ENCODE measurements at regions not wholly inside any gene's neighbourhood (a gene's known extent, or its start where the extent isn't known, plus 50 kb on each side); places are given as distances from the start of the nearest gene placed in this dataset.

DNA sequence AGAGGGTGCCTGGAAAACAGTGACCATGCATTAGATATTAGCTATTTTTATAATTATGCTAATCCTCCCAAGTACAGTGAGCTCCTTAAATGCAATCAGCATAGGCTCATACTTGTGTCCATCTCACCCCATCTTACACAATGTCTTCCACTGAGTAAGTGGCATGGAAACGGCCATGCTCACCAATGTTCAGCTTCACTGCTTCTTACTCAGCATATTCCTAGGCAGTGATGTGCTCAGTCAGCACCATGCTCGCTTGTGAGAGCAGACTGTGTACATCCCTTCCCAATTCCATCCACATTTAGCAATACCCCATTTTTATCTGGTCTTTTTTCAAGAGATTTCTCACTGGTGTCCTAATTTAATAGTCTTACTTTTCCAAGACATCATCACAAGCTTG is 454.8 kb upstream of the SOX9 start:
- no peak for DNase-seq (ENCODE audit: low read depth in 2 of 2)

DNA sequence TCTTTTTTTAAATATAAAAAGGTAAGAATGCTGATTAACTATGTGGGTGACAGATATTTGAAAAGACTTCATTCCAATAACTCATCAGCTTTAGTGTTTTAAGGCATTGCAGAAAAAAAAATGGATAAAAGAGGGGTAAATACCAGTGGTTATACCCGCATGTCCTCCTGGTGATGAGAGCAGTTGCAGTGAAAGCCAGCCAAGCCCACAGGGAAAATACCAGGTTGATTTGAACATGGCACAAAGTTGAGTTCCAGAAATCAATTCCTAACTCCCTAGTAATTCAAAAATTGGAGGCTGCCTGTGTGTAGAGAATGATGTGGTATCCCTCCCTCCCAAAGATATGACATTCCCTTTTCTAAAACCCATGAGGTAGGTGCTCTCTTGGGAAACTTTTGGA is 453.2 kb upstream of the SOX9 start:
- DNase-seq (ENCODE audit: low read depth in 2 of 2) = no peak

DNA sequence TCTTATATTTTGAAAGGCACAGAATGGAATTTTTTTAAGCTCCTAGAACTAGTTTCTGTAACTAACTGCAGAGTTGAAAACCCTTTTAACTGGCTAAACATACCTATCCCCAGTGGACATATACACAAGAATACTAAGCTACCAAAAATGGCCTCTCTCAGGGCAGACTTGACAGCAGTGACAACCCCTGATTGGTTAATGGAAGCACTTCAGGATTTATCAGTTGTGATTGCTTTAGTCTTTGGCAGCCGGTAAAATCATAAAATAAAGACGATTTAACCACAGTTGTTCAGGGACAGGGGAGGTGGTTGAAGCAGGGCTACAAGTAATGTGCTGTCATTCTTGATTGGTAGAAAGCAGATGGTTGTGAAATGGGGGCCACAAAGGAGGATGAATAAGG is 452.0 kb upstream of the SOX9 start:
- DNase-seq (ENCODE audit: low read depth in 2 of 2) = no peak

DNA sequence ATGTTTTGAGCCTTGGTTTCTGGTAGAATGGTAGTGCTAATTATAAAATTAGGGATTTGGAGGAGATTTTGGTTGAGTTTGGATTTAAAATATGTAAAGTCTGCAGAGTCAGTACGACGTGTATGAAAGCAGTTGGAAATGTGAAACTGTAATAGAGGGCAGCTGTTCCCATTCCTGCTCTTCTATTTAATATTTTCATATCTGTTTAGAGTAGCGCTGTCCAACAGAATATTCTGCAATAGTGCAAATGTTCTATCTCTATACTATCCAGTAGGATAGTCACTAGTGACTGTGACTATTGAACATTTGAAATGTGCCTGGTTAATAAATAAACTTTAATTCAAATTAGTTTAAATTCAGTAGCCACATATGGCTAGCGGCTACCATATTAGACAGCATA is 443.4 kb upstream of the SOX9 start:
- DNase-seq (ENCODE audit: low read depth in 2 of 2) = no peak

DNA sequence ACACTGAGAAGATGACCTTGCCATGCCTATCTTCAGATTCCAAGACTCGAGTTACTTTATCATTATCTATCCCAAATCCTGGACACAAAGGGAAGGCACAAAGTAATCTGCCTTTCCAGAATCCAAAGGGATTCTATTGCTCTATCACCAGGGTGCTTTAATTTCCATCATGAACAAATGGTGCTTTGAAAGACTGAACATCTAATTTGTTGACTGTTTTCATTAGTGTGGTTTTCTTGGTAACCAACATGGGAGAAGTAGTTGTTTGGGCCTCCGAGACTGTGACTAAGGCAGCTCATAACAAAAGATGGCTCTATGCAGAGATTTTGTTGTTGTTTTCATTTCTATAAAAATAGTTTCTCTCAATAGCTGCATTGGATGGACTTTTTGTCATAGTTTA is 441.0 kb upstream of the SOX9 start:
- no peak for DNase-seq (ENCODE audit: low read depth in 2 of 2)

DNA sequence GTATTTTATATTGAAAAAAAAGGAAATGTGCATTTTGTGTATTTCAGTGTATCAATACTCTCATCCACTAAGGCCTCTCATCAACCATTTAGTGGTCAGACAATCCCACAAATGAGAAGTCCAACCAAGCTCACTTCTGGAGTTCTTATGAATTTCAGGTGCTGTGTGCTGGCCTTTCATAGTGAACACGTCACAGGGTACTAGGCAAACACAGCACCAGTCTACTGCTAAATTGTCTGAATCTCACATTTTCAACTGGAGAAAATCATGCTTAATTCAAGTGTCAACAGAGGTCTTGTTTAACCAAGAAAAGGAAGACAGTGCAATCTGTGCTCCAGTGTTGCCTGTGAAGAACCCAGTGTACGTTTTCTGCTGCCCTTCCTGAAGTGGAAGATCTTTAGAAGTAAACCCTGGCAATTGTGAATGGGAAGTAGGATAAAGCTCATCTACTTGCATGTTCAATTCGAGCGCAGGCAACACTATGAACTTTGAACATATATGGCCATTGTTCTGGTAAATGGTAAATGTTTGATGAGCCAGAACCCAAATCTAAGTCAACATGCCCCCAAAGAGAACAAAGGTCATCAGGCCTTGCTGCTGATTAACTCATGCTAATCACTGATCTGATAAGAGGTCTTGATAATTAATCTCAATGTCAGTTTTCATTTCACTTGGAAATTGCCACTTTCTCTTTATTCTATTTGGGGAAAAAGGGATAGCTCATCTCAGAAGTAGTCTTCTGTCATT is 439.2 kb upstream of the SOX9 start:
- DNase-seq (ENCODE audit: low read depth in 2 of 2) = no peak

DNA sequence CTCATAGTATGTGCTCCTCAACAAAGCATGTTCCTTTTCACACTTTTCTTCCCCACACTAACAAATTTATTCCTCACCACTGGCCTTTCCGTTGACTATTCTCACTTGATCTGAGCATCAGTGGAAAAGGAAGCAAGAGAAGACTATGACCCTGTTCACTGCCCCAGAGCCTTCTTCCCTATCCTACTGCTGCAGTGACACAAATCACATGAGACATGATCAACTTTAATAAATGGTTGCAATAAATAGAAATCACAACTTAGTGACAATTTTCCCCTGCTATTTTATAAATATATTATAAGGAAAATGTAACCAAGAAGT is 438.7 kb upstream of the SOX9 start:
- no peak for DNase-seq (ENCODE audit: low read depth in 2 of 2)

DNA sequence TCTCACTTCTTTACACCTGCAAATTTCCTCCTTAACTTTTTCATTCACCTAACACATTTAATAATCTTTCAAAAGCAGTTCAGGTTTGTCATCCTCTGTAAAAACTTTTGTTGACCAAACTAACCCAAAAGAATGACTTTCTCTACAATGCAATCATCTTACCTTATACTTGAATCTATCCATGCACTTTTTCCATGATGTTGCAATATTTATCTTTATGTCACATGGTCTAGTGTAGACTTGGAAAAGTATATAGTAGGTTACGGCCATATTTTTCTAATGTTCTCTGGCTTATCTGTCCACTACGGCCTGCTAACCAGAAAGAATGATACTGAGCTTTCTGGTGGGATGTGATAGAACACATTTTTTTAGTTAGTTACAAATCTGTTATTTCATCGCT is 431.0 kb upstream of the SOX9 start:
- DNase-seq (ENCODE audit: low read depth in 2 of 2) = no peak

DNA sequence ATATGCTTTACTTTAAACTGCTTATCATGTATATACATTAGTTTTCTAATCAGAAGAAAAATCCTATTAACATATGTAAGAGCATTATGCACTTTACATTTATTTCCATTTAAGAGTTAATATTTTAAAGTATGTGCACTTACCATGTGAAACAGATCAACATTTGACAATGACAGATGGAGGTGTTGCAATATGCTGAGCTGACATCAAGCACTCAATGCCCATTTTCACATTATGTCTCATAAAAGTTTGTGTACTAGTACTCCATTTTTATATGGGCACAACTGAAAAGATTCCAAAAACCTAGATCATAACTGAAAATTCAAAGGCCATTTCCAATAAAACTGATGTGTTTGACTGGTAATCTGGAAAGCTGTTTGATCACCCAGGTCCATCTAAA is 420.9 kb upstream of the SOX9 start:
- no peak for DNase-seq (ENCODE audit: low read depth in 2 of 2)

DNA sequence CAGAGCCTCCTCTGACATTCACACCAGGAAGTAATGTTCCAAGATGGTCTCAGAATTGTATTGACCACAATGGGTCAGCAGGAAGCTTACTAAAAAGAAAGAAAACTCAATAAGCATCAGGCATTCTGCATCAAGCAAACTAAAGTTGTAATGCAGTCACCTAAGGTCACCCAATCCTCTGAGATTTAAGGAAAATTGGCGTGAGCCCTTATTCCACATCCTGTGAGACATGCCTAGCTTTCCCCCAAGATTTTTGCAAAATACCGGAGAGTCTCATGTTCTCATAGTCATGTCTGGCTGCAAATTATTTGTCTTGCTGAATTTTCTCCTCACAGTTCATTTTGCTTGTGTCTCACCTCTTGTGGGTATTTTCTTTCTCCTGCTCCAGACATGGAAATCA is 417.1 kb upstream of the SOX9 start:
- DNase-seq (ENCODE audit: low read depth in 2 of 2) = no peak

DNA sequence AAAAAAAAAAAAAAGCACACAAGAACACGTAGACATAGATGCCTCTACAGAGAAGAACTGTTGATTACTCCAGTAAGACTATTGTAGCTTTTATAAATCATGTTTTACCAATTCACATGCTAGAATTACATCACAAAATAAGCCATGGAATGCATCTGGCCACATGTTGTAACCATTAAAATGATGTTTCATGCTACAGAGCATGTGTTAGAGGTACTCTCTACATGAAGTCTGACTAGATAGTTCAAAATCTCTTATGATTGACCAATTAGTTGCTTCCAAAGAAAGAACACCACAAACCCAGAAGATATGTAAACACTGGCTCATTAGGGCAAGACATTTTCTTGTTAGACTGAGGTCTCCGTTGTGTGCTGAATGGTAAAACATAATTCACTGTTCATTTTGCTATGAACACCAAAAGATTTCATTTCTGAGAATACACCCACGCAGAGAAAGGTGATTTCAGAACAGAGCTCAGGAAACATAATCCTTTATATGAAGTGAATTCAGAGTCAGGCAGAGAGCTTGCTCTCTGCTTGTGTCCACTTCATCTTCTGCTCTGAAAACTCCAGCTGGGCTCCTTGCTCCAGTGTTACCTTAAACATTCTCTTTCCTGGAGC is 411.4 kb upstream of the SOX9 start:
- DNase-seq (ENCODE audit: low read depth in 2 of 2) = no peak

DNA sequence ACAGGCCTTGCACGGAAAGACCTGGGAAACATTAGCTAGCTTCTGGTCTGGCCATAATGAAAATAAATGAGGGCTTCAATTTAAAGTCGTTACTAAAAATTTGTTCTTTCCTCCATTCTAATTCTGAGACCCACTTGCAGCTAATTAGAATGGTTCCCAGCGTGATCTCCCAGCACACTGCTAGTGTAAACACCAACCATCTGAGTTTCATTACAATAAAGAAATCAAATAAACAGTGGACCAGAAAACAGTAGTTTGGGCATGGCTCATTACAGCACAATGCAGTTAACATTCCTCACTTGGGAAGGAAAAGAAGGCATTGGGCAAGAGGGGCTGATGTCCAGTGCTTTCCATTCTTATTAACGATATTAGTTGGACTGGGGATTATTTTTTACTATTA is 410.9 kb upstream of the SOX9 start:
- no peak for DNase-seq (ENCODE audit: low read depth in 2 of 2)

DNA sequence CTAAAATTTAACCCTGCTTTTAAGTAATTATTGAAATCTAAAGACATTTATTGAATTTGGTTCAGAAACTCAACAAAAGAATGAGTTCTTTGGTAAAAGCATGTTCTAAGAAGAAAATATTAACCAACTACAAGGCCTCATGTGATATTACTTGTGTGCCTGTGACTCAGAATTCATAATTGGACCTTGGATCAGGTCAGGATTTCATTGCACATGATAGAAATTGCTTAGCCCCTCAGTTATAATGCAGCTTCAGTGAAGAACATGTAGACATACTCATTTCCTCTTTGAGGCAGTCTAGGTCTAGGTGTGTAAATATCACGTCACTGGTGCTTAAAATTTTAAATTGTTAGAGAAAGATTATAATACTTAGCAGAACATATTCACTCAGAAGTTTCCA is 410.0 kb upstream of the SOX9 start:
- no peak for DNase-seq (ENCODE audit: low read depth in 2 of 2)

DNA sequence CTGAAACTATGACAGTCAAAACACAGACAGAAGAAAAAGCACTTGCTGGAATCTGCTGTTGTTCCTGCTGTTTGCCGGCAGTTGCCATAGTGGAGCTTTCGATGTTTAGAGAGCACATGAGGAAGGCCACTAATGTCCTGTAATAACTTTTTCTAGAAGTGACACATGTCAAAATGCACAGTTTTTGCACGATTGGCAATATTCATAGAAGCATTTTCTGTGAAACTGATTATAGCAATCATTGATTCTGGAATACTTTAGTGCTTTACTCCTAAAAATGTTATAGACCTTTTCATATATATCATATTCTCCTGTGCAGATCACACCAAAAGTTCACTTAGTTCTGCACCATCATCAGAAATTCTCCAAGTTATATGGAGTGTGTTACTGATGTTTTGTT is 407.0 kb upstream of the SOX9 start:
- no peak for DNase-seq (ENCODE audit: low read depth in 2 of 2)

DNA sequence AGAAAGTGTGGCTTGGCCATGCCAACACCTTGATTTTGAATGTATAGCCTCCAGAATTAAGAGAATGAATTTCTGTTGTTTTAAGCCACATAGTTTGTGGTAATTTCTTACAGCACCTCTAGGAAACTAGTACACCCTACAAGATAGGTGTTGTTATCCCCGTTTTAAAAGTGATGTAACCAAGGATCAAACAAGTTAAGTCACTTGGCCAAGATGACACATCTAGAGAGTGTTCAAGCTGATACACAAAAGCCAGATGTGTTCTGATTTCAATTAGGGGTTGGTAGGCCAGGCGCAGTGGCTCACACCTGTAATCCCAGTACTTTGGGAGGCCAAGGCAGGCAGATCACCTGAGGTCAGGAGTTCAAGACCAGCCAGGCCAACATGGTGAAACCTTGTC is 396.5 kb upstream of the SOX9 start:
- DNase-seq (ENCODE audit: low read depth in 2 of 2) = no peak

DNA sequence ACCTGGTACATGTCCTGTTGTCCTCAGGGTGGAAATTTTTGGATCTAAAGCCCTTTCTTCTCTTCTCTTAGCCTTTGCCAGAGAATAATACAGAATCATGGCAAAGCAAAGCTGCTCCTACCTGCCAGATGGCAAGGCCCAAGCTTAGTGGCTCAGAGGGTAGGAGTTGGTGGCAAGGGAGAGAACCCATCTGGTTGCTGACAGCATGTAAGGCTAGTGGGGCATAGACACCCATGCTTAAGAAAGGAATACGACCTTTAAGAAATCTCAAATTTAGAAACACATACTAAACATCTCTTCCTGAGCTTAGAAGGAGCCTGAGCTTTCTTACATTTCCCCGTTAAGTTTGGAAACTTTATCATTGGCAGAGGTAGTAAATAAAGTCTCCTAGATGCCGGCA is 395.0 kb upstream of the SOX9 start:
- DNase-seq (ENCODE audit: low read depth in 2 of 2) = no peak

DNA sequence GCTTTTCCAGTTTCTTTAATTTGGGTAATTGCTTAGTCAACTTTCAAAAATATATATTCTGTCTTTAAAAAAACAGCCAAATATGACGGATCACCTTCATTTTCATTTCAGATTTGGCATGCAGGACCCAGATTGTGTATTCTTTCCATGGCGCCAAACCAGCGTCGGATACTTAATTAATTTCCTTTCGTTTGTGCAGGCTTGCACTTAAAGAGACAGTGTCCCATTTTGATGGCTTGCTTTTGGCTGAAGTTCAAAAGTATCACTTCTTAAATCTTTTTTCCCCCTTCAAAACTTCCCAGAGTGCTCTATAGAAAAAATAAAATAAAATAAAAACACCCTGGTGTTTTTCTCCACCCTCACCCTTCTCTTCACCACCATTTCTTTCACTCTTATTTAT is 394.5 kb upstream of the SOX9 start:
- DNase-seq (ENCODE audit: low read depth in 2 of 2) = no peak

DNA sequence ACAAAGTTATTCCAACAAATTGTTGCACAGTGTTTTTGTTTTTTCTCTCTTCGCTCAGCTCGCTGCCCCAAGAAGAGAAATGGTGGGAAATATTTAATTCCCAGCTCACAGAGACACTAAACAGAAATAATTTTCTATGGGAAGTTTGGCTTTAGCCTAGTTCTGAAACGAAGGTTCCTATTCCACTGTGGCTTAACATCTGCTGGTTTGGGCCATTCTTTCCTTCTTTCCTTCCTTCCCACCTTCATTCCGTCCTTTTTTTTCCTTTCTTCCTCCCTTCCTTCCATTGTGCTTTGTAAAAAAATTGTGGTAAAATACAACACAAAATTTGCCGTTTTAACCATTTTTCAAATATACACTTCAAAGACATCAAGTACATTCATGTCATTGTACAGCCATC is 393.5 kb upstream of the SOX9 start:
- no peak for DNase-seq (ENCODE audit: low read depth in 2 of 2)

DNA sequence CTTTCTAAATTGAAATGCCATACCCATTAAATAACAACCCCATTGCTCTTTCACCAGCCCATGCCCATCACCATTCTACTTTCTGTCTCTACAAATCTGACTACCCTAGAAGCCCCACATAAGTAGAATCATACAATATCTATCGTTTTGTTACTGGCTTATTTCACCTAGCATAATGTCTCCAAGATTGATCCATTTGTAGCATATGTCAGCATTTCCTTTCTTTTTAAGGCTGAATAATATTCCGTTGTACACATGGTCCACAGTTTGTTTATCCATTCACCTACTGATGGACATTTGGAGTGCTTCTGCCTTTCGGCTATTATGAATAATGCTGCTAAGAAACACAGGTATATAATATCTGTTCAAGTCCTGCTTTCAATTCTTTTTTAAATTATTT is 393.1 kb upstream of the SOX9 start:
- no peak for DNase-seq (ENCODE audit: low read depth in 2 of 2)

DNA sequence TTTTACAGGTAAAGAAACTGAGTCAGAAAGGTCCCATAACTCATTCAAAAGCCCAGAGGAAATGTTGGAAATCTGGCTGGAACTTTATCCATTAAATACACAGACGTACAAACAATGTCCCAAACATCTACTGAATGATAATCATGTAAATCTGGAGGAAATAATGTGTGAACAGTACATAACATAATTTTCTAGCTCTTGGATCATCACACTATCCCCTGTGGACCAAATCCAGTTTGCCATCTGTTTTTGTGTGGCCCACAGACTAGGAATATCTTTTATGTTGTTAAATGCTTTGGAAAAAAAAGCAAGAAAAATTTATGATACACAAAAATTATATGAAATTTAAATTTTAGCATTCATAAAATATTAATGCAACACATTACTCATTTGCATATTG is 389.9 kb upstream of the SOX9 start:
- DNase-seq (ENCODE audit: low read depth in 2 of 2) = no peak

DNA sequence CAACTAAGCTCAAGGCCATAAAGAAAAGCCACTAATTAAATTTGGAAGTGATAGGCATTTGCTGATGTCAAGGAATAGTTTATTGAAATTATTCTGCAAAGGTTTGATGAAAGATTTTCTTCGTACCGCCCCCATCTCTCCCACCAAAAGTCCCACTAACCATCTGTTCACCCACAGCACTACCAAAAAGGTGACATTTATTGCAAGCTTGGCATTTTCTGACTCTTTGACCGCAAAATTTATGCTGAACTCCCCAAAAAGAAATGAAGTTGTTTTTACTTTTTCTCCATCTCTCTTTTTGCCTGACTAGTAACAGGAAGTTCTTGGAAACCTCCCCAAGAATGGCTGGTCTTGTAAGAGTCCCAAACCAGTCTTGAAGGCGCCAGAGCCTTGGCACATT is 384.9 kb upstream of the SOX9 start:
- no peak for DNase-seq (ENCODE audit: low read depth in 2 of 2)

DNA sequence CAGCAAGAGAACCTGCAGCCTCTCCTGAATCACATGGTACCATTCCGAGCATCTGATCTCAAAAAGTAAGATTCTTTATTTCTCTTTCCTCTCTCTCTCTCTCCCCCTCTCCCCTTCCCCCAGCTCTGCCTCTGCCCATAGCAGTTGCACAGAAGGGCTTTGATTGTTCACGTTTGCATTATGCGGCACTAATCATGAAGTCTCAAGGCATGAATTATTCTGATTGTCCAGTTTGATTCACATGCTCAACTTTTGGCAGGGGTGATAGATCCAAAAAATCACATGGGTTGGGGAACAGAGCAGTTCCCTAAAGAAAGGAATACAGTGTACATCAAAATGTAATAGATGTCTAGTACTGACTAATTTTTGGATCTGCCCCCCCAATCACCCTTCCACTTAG is 380.0 kb upstream of the SOX9 start:
- no peak for DNase-seq (ENCODE audit: low read depth in 2 of 2)

DNA sequence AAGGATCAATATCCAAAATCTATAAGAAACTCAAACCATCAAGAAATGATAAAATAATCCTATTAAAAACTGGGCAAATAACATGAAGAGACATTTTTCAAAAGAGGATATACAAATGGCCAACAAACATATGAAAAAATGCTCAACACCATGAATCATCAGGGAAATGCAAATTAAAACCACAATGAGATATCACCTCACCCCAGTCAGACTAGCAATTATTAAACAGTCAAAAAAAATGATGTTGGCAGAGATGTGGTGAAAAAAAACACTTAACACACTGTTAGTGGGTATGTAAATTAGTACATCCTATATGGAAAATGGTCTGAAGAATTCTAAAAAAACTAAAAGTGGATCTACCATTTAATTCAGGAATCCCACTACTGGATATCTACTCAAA is 379.0 kb upstream of the SOX9 start:
- no peak for DNase-seq (ENCODE audit: low read depth in 2 of 2)

DNA sequence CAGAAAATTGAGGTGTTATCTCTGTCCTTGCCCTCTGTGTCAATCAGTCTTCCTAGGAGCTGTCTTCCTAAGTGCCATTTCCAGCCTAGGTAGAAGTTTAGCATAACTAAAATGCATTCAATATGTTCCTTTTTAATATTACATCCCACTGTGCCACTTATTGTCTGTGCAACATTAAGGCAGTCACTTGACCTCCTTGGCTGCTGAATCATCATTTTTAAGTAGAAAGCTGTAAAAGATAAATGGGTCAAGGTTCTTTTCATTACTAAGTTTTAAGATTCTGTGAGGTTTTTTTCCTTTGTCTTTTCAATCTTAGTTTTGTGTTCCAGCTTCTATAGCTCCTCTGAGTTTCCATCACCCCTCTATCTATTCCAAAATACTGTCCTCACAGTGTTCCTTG is 371.9 kb upstream of the SOX9 start:
- DNase-seq (ENCODE audit: low read depth in 2 of 2) = no peak

Data from dermis microvascular lymphatic vessel endothelial cell (primary cell).